Astrocyte (in vitro differentiated cells and primary cell): ENCODE measurements at regions not wholly inside any gene's neighbourhood (a gene's known extent, or its start where the extent isn't known, plus 50 kb on each side); places are given as distances from the start of the nearest gene placed in this dataset.

ENCODE experiments used
- DNase-seq: peaks from one replicate; pipeline ENCODE4 v3.0.0-alpha.2; 2010; ENCODE audit warnings: low read depth
- FAIRE-seq: peaks from 2 replicates; lab custom pipeline; 2011; peaks lifted over from hg19 to GRCh38; lab: Jason Lieb, UNC
- H2AFZ ChIP-seq: 2 replicates; pipeline ENCODE4 v1.6.0; 2012; ENCODE audit warnings: low read depth, low read length, inconsistent platforms
- H3K27ac ChIP-seq: 2 replicates; pipeline ENCODE4 v1.5.1; 2011; ENCODE audit warnings: low read depth, low read length, inconsistent platforms
- H3K27me3 ChIP-seq: 2 replicates; pipeline ENCODE4 v1.6.0; 2011; ENCODE audit warnings: low read length, inconsistent platforms; ENCODE audit not compliant: insufficient read depth
- H3K36me3 ChIP-seq: 2 replicates; pipeline ENCODE4 v1.5.1; 2011; ENCODE audit warnings: low read length, inconsistent platforms; ENCODE audit not compliant: insufficient read depth
- H3K4me1 ChIP-seq: 2 replicates; pipeline ENCODE4 v1.5.1; 2011; ENCODE audit warnings: low read length, inconsistent platforms; ENCODE audit not compliant: insufficient read depth
- H3K4me2 ChIP-seq: 2 replicates; pipeline ENCODE4 v1.6.0; 2012; ENCODE audit warnings: low read length, inconsistent platforms
- H3K4me3 ChIP-seq: 2 replicates; pipeline ENCODE4 v1.5.1; 2011; ENCODE audit warnings: low read depth, mild to moderate bottlenecking, low read length, inconsistent platforms; ENCODE audit not compliant: insufficient read depth
- H3K79me2 ChIP-seq: 2 replicates; pipeline ENCODE4 v1.6.0; 2012; ENCODE audit warnings: mild to moderate bottlenecking, low read length, inconsistent platforms; ENCODE audit not compliant: insufficient read depth
- H3K9ac ChIP-seq: 2 replicates; pipeline ENCODE4 v1.6.0; 2012; ENCODE audit warnings: mild to moderate bottlenecking, low read length, inconsistent platforms
- H3K9me3 ChIP-seq: 2 replicates; pipeline ENCODE4 v1.5.1; 2012; ENCODE audit warnings: low read depth, mild to moderate bottlenecking, low read length, inconsistent platforms; ENCODE audit not compliant: insufficient read depth
- H4K20me1 ChIP-seq: 2 replicates; pipeline ENCODE4 v1.6.0; 2012; ENCODE audit warnings: low read length, inconsistent platforms; ENCODE audit not compliant: insufficient read depth
- H3K27ac Mint-ChIP-seq: one replicate; pipeline ENCODE4 v1.8.0; 2021; ENCODE audit warnings: mild to moderate bottlenecking, mixed read lengths; ENCODE audit not compliant: unreplicated experiment
- H3K27me3 Mint-ChIP-seq: one replicate; pipeline ENCODE4 v1.8.0; 2021; ENCODE audit warnings: low read depth, mixed read lengths; ENCODE audit not compliant: unreplicated experiment
- H3K36me3 Mint-ChIP-seq: one replicate; pipeline ENCODE4 v1.8.0; 2021; ENCODE audit warnings: low read depth, mixed read lengths; ENCODE audit not compliant: unreplicated experiment
- H3K4me1 Mint-ChIP-seq: one replicate; pipeline ENCODE4 v1.8.0; 2021; ENCODE audit warnings: low read depth, mixed read lengths; ENCODE audit not compliant: unreplicated experiment
- H3K4me3 Mint-ChIP-seq: one replicate; pipeline ENCODE4 v1.8.0; 2021; ENCODE audit warnings: mild to moderate bottlenecking, moderate library complexity, mixed read lengths; ENCODE audit not compliant: unreplicated experiment
- H3K9me3 Mint-ChIP-seq: one replicate; pipeline ENCODE4 v1.8.0; 2021; ENCODE audit warnings: mild to moderate bottlenecking, mixed read lengths; ENCODE audit not compliant: unreplicated experiment
- EZH2 ChIP-seq: IDR thresholded peaks from 2 replicates; pipeline ENCODE4 v1.6.1; 2012; ENCODE audit warnings: mild to moderate bottlenecking, low read length, inconsistent platforms; ENCODE audit not compliant: insufficient read depth
- TF ChIP-seq, protein P1 (sequence below): IDR thresholded peaks from 2 replicates; pipeline ENCODE4 v1.5.1; 2011; ENCODE audit warnings: low read depth, mild to moderate bottlenecking, inconsistent platforms, low read length, moderate library complexity; ENCODE audit not compliant: insufficient read depth

DNA sequence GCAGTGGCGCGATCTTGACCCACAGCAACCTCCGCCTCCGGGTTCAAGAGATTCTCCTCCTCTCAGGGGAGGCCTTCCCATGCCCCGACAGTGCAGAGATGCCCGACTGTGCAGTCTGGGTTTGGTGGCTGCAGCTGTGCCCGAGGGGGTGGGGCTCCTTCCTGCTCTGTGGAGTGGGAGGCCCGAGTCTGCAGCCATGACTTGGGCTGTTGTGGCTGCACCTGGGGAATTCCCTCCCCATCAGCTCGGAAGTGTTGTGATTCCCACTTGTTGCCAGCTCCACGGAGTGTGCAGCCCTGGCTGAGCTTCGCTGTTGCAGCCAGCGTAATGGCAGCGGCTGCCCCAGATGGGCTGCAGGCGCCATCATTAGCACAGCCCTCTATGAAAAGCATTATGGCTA, 66.4 kb upstream of the SMIM36 start:
- DNase-seq (peak; percentile 28), FAIRE-seq (no peak)
- Histone ChIP-seq H3K36me3 (no peaks in the 10 kb centered on the region), H3K4me3 (no peak overlapping the region), H3K27ac (peak overlapping the region; percentile 76), H3K4me2 (peak overlapping the region; percentile 72), H3K9me3 (no peaks in the 10 kb centered on the region), H3K9ac (no peak overlapping the region), H3K4me1 (peaks cover 16% of the 10 kb centered on the region), H3K79me2 (no peaks in the 10 kb centered on the region), H2AFZ (no peak overlapping the region), H3K27me3 (no peaks in the 10 kb centered on the region), H4K20me1 (no peaks in the 10 kb centered on the region)
- Mint-ChIP-seq H3K9me3 (no peaks in the 10 kb centered on the region), H3K4me3 (no peak overlapping the region), H3K27me3 (no peaks in the 10 kb centered on the region), H3K27ac (no peak overlapping the region), H3K4me1 (peaks cover 2% of the 10 kb centered on the region), H3K36me3 (no peaks in the 10 kb centered on the region)
- no peak for TF ChIP-seq EZH2
- TF ChIP-seq, protein P1, sequence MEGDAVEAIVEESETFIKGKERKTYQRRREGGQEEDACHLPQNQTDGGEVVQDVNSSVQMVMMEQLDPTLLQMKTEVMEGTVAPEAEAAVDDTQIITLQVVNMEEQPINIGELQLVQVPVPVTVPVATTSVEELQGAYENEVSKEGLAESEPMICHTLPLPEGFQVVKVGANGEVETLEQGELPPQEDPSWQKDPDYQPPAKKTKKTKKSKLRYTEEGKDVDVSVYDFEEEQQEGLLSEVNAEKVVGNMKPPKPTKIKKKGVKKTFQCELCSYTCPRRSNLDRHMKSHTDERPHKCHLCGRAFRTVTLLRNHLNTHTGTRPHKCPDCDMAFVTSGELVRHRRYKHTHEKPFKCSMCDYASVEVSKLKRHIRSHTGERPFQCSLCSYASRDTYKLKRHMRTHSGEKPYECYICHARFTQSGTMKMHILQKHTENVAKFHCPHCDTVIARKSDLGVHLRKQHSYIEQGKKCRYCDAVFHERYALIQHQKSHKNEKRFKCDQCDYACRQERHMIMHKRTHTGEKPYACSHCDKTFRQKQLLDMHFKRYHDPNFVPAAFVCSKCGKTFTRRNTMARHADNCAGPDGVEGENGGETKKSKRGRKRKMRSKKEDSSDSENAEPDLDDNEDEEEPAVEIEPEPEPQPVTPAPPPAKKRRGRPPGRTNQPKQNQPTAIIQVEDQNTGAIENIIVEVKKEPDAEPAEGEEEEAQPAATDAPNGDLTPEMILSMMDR = no peak

GRCh38 chr17:55576996-55577586, 65.8 kb upstream of the SMIM36 start:
- Histone ChIP-seq H4K20me1 (no peaks in the 10 kb centered on the region), H3K27ac (peak overlapping the region; percentile 76), H3K27me3 (no peaks in the 10 kb centered on the region), H2AFZ (peak overlapping the region; percentile 83), H3K9ac (peak overlapping the region; percentile 67), H3K4me2 (peak overlapping the region; percentile 72), H3K4me1 (peaks cover 16% of the 10 kb centered on the region), H3K36me3 (no peaks in the 10 kb centered on the region), H3K9me3 (no peaks in the 10 kb centered on the region), H3K79me2 (no peaks in the 10 kb centered on the region), H3K4me3 (peak overlapping the region; percentile 25)
- H3K9me3 Mint-ChIP-seq = no peaks in the 10 kb centered on the region
- H3K27me3 Mint-ChIP-seq = no peaks in the 10 kb centered on the region
- no peak for TF ChIP-seq EZH2
- TF ChIP-seq, protein P1 = no peak
- DNase-seq (peak; percentile 78), FAIRE-seq (no peak)
- no peaks in the 10 kb centered on the region for H3K36me3 Mint-ChIP-seq
- no peak overlapping the region for H3K4me3 Mint-ChIP-seq
- no peaks in the 10 kb centered on the region for H3K4me1 Mint-ChIP-seq
- no peak overlapping the region for H3K27ac Mint-ChIP-seq

GRCh38 chr17:55576237-55576995, 65.2 kb upstream of the SMIM36 start:
- H3K79me2 ChIP-seq = no peaks in the 10 kb centered on the region
- no peak for TF ChIP-seq EZH2
- TF ChIP-seq, protein P1 = no peak
- no peaks in the 10 kb centered on the region for H3K27me3 ChIP-seq
- peak overlapping the region; percentile 67 for H3K9ac ChIP-seq
- FAIRE-seq (no peak), DNase-seq (peak; percentile 84)
- H3K4me3 ChIP-seq = no peak overlapping the region
- H3K4me1 ChIP-seq = peaks cover 16% of the 10 kb centered on the region
- no peaks in the 10 kb centered on the region for H3K9me3 ChIP-seq
- no peak overlapping the region for H3K27ac Mint-ChIP-seq
- no peak overlapping the region for H3K4me3 Mint-ChIP-seq
- H3K4me1 Mint-ChIP-seq = no peaks in the 10 kb centered on the region
- peak overlapping the region; percentile 83 for H2AFZ ChIP-seq
- H3K9me3 Mint-ChIP-seq = no peaks in the 10 kb centered on the region
- H4K20me1 ChIP-seq = no peaks in the 10 kb centered on the region
- no peaks in the 10 kb centered on the region for H3K27me3 Mint-ChIP-seq
- no peaks in the 10 kb centered on the region for H3K36me3 ChIP-seq
- no peaks in the 10 kb centered on the region for H3K36me3 Mint-ChIP-seq
- peak overlapping the region; percentile 72 for H3K4me2 ChIP-seq
- peak overlapping the region; percentile 76 for H3K27ac ChIP-seq
